ENCODE measurements at regions not wholly inside any gene's neighbourhood (a gene's known extent, or its start where the extent isn't known, plus 50 kb on each side); places are given as distances from the start of the nearest gene placed in this dataset.
"Not testable (repeated sequence)": the region's sequence is repeated elsewhere in the genome, so short reads cannot be mapped to it uniquely, and the experiment has no call there.

GRCh38 chr9:62863319-62863718 is 1673.5 kb downstream of the SPATA31A7 start:
- not testable (repeated sequence) for H3K9me3 ChIP-seq (ENCODE audit: severe bottlenecking); ATAC-seq (ENCODE audit: low read depth)

GRCh38 chr9:62863867-62864266 is 1674.0 kb downstream of the SPATA31A7 start:
- H3K27me3 ChIP-seq (ENCODE audit: insufficient read depth, poor library complexity, severe bottlenecking), result peaks cover 17% of the 10 kb centered on the region
- not testable (repeated sequence) for ATAC-seq (ENCODE audit: low read depth); H3K9me3 ChIP-seq (ENCODE audit: severe bottlenecking); H3K4me3 ChIP-seq (ENCODE audit: severe bottlenecking); DNase-seq (ENCODE audit: low spot score); H3K4me1 ChIP-seq (ENCODE audit: insufficient read depth, poor library complexity, severe bottlenecking); H3K36me3 ChIP-seq (ENCODE audit: low read depth); H3K27ac ChIP-seq (ENCODE audit: poor library complexity, severe bottlenecking)

More at GRCh38 chr9:62863319-62863718, 1673.5 kb downstream of the SPATA31A7 start:
- H3K36me3 ChIP-seq (ENCODE audit: low read depth); DNase-seq (ENCODE audit: low spot score); H3K4me1 ChIP-seq (ENCODE audit: insufficient read depth, poor library complexity, severe bottlenecking); H3K27ac ChIP-seq (ENCODE audit: poor library complexity, severe bottlenecking); H3K4me3 ChIP-seq (ENCODE audit: severe bottlenecking): not testable (repeated sequence)
- peaks cover 17% of the 10 kb centered on the region for H3K27me3 ChIP-seq (ENCODE audit: insufficient read depth, poor library complexity, severe bottlenecking)

GRCh38 chr9:62864481-62865469 is 1674.9 kb downstream of the SPATA31A7 start:
- peak; percentile 73 for ATAC-seq (ENCODE audit: low read depth)
- peaks cover 17% of the 10 kb centered on the region for H3K27me3 ChIP-seq (ENCODE audit: insufficient read depth, poor library complexity, severe bottlenecking)
- not testable (repeated sequence) for DNase-seq (ENCODE audit: low spot score); H3K27ac ChIP-seq (ENCODE audit: poor library complexity, severe bottlenecking); H3K4me3 ChIP-seq (ENCODE audit: severe bottlenecking); H3K4me1 ChIP-seq (ENCODE audit: insufficient read depth, poor library complexity, severe bottlenecking); H3K36me3 ChIP-seq (ENCODE audit: low read depth); H3K9me3 ChIP-seq (ENCODE audit: severe bottlenecking)

- DNase-seq (ENCODE audit: low spot score); H3K27ac ChIP-seq (ENCODE audit: poor library complexity, severe bottlenecking); H3K4me1 ChIP-seq (ENCODE audit: insufficient read depth, poor library complexity, severe bottlenecking); ATAC-seq (ENCODE audit: low read depth); H3K9me3 ChIP-seq (ENCODE audit: severe bottlenecking); H3K36me3 ChIP-seq (ENCODE audit: low read depth); H3K4me3 ChIP-seq (ENCODE audit: severe bottlenecking): not testable (repeated sequence)
- peaks cover 14% of the 10 kb centered on the region for H3K27me3 ChIP-seq (ENCODE audit: insufficient read depth, poor library complexity, severe bottlenecking)
Measured at GRCh38 chr9:62869061-62869460, 1679.2 kb downstream of the SPATA31A7 start.

- not testable (repeated sequence) for H3K27me3 ChIP-seq (ENCODE audit: insufficient read depth, poor library complexity, severe bottlenecking); ATAC-seq (ENCODE audit: low read depth)
Measured at GRCh38 chr9:62871765-62872164, 1681.9 kb downstream of the SPATA31A7 start.

GRCh38 chr9:62874213-62874612 is 1684.4 kb downstream of the SPATA31A7 start:
- H3K9me3 ChIP-seq (ENCODE audit: severe bottlenecking); H3K36me3 ChIP-seq (ENCODE audit: low read depth); H3K4me1 ChIP-seq (ENCODE audit: insufficient read depth, poor library complexity, severe bottlenecking); DNase-seq (ENCODE audit: low spot score); H3K4me3 ChIP-seq (ENCODE audit: severe bottlenecking); ATAC-seq (ENCODE audit: low read depth); H3K27ac ChIP-seq (ENCODE audit: poor library complexity, severe bottlenecking); H3K27me3 ChIP-seq (ENCODE audit: insufficient read depth, poor library complexity, severe bottlenecking): not testable (repeated sequence)

More at GRCh38 chr9:62871765-62872164, 1681.9 kb downstream of the SPATA31A7 start:
- H3K4me3 ChIP-seq (ENCODE audit: severe bottlenecking); H3K4me1 ChIP-seq (ENCODE audit: insufficient read depth, poor library complexity, severe bottlenecking); H3K36me3 ChIP-seq (ENCODE audit: low read depth); H3K9me3 ChIP-seq (ENCODE audit: severe bottlenecking); DNase-seq (ENCODE audit: low spot score); H3K27ac ChIP-seq (ENCODE audit: poor library complexity, severe bottlenecking): not testable (repeated sequence)

GRCh38 chr9:62874745-62875599 is 1685.1 kb downstream of the SPATA31A7 start:
- H3K36me3 ChIP-seq (ENCODE audit: low read depth); DNase-seq (ENCODE audit: low spot score); H3K27me3 ChIP-seq (ENCODE audit: insufficient read depth, poor library complexity, severe bottlenecking); H3K4me1 ChIP-seq (ENCODE audit: insufficient read depth, poor library complexity, severe bottlenecking); H3K4me3 ChIP-seq (ENCODE audit: severe bottlenecking); H3K9me3 ChIP-seq (ENCODE audit: severe bottlenecking); H3K27ac ChIP-seq (ENCODE audit: poor library complexity, severe bottlenecking): not testable (repeated sequence)
- ATAC-seq (ENCODE audit: low read depth), result 0 out of 3 replicates have a peak, but pooled peaks have one; percentile 29

- not testable (repeated sequence) for DNase-seq (ENCODE audit: low spot score); ATAC-seq (ENCODE audit: low read depth); H3K4me3 ChIP-seq (ENCODE audit: severe bottlenecking); H3K27me3 ChIP-seq (ENCODE audit: insufficient read depth, poor library complexity, severe bottlenecking); H3K4me1 ChIP-seq (ENCODE audit: insufficient read depth, poor library complexity, severe bottlenecking); H3K36me3 ChIP-seq (ENCODE audit: low read depth); H3K9me3 ChIP-seq (ENCODE audit: severe bottlenecking); H3K27ac ChIP-seq (ENCODE audit: poor library complexity, severe bottlenecking)
Measured at GRCh38 chr9:62877552-62877951, 1687.7 kb downstream of the SPATA31A7 start.

GRCh38 chr9:62877987-62878386 is 1688.2 kb downstream of the SPATA31A7 start:
- not testable (repeated sequence) for H3K36me3 ChIP-seq (ENCODE audit: low read depth); ATAC-seq (ENCODE audit: low read depth); H3K9me3 ChIP-seq (ENCODE audit: severe bottlenecking); H3K27me3 ChIP-seq (ENCODE audit: insufficient read depth, poor library complexity, severe bottlenecking); H3K4me1 ChIP-seq (ENCODE audit: insufficient read depth, poor library complexity, severe bottlenecking); H3K27ac ChIP-seq (ENCODE audit: poor library complexity, severe bottlenecking); H3K4me3 ChIP-seq (ENCODE audit: severe bottlenecking); DNase-seq (ENCODE audit: low spot score)

- not testable (repeated sequence) for H3K36me3 ChIP-seq (ENCODE audit: low read depth); H3K27me3 ChIP-seq (ENCODE audit: insufficient read depth, poor library complexity, severe bottlenecking); ATAC-seq (ENCODE audit: low read depth)
Measured at GRCh38 chr9:62880453-62880852, 1690.6 kb downstream of the SPATA31A7 start.

GRCh38 chr9:62880971-62881370 is 1691.1 kb downstream of the SPATA31A7 start:
- ATAC-seq (ENCODE audit: low read depth); H3K4me3 ChIP-seq (ENCODE audit: severe bottlenecking); H3K4me1 ChIP-seq (ENCODE audit: insufficient read depth, poor library complexity, severe bottlenecking); H3K27me3 ChIP-seq (ENCODE audit: insufficient read depth, poor library complexity, severe bottlenecking); H3K9me3 ChIP-seq (ENCODE audit: severe bottlenecking); H3K36me3 ChIP-seq (ENCODE audit: low read depth); DNase-seq (ENCODE audit: low spot score); H3K27ac ChIP-seq (ENCODE audit: poor library complexity, severe bottlenecking): not testable (repeated sequence)

More at GRCh38 chr9:62880453-62880852, 1690.6 kb downstream of the SPATA31A7 start:
- H3K4me3 ChIP-seq (ENCODE audit: severe bottlenecking); H3K27ac ChIP-seq (ENCODE audit: poor library complexity, severe bottlenecking); H3K9me3 ChIP-seq (ENCODE audit: severe bottlenecking); DNase-seq (ENCODE audit: low spot score); H3K4me1 ChIP-seq (ENCODE audit: insufficient read depth, poor library complexity, severe bottlenecking): not testable (repeated sequence)

Data from RWPE2 (cell line).